ENCODE measurements at regions not wholly inside any gene's neighbourhood (a gene's known extent, or its start where the extent isn't known, plus 50 kb on each side); places are given as distances from the start of the nearest gene placed in this dataset.
"Not testable (repeated sequence)": the region's sequence is repeated elsewhere in the genome, so short reads cannot be mapped to it uniquely, and the experiment has no call there.

GRCh38 chr3:103825586-103825985 is 1390.8 kb downstream of the ZPLD1 start:
- no peak for DNase-seq

- DNase-seq = no peak
Observed at GRCh38 chr3:103829723-103830326, 1395.0 kb downstream of the ZPLD1 start.

- DNase-seq = no peak
Observed at GRCh38 chr3:103847081-103848062, 1412.6 kb downstream of the ZPLD1 start.

- no peak for DNase-seq
Observed at GRCh38 chr3:103851793-103852192, 1417.0 kb downstream of the ZPLD1 start.

GRCh38 chr3:103862415-103862814 is 1427.6 kb downstream of the ZPLD1 start:
- DNase-seq = no peak

- no peak for DNase-seq
Observed at GRCh38 chr3:103863381-103863780, 1428.6 kb downstream of the ZPLD1 start.

- no peak for DNase-seq
Observed at GRCh38 chr3:103866113-103866512, 1431.3 kb downstream of the ZPLD1 start.

GRCh38 chr3:103873021-103873420 is 1438.2 kb downstream of the ZPLD1 start:
- no peak for DNase-seq

GRCh38 chr3:103873897-103874545 is 1439.2 kb downstream of the ZPLD1 start:
- no peak for DNase-seq

- not testable (repeated sequence) for DNase-seq
Observed at GRCh38 chr3:103881809-103882208, 1447.0 kb downstream of the ZPLD1 start.

GRCh38 chr3:103889675-103890074 is 1454.9 kb downstream of the ZPLD1 start:
- DNase-seq = no peak

GRCh38 chr3:103894162-103894822 is 1459.5 kb downstream of the ZPLD1 start:
- DNase-seq = no peak

GRCh38 chr3:103899328-103899727 is 1464.5 kb downstream of the ZPLD1 start:
- no peak for DNase-seq

GRCh38 chr3:103904991-103905390 is 1461.7 kb upstream of the ALCAM start:
- DNase-seq = no peak

GRCh38 chr3:103906304-103906703 is 1460.4 kb upstream of the ALCAM start:
- no peak for DNase-seq

- no peak for DNase-seq
Observed at GRCh38 chr3:103906808-103907207, 1459.9 kb upstream of the ALCAM start.

- no peak for DNase-seq
Observed at GRCh38 chr3:103907567-103907966, 1459.1 kb upstream of the ALCAM start.

- DNase-seq = no peak
Observed at GRCh38 chr3:103909395-103909794, 1457.3 kb upstream of the ALCAM start.

- DNase-seq = no peak
Observed at GRCh38 chr3:103918336-103918735, 1448.4 kb upstream of the ALCAM start.

- DNase-seq = no peak
Observed at GRCh38 chr3:103919327-103919726, 1447.4 kb upstream of the ALCAM start.

- DNase-seq = no peak
Observed at GRCh38 chr3:103923907-103924306, 1442.8 kb upstream of the ALCAM start.

GRCh38 chr3:103924544-103924943 is 1442.2 kb upstream of the ALCAM start:
- no peak for DNase-seq

GRCh38 chr3:103926936-103927335 is 1439.8 kb upstream of the ALCAM start:
- DNase-seq = no peak
